GM21447 (cell line): ENCODE measurements at regions not wholly inside any gene's neighbourhood (a gene's known extent, or its start where the extent isn't known, plus 50 kb on each side); places are given as distances from the start of the nearest gene placed in this dataset.

Source experiments
- ATAC-seq: cut with Tn5 transposase; IDR thresholded peaks from one replicate; pipeline ENCODE4 v1.9.1; 2021; ENCODE audit not compliant: unreplicated experiment

- no peak for ATAC-seq
These were observed 556.5 kb downstream of the BMP2 start for GRCh38 chr20:7323957-7324356.

- no peak for ATAC-seq
These were observed 560.3 kb downstream of the BMP2 start for GRCh38 chr20:7327810-7328209.

GRCh38 chr20:7330850-7331249 is 563.4 kb downstream of the BMP2 start:
- ATAC-seq: no peak

- ATAC-seq: no peak
These were observed 564.7 kb downstream of the BMP2 start for GRCh38 chr20:7332169-7332568.

- no peak for ATAC-seq
These were observed 566.4 kb downstream of the BMP2 start for GRCh38 chr20:7333841-7334240.

GRCh38 chr20:7346026-7346425 is 578.5 kb downstream of the BMP2 start:
- no peak for ATAC-seq

GRCh38 chr20:7346562-7346961 is 579.1 kb downstream of the BMP2 start:
- ATAC-seq: no peak

- ATAC-seq: no peak
These were observed 579.9 kb downstream of the BMP2 start for GRCh38 chr20:7347409-7347808.

- no peak for ATAC-seq
These were observed 580.8 kb downstream of the BMP2 start for GRCh38 chr20:7348253-7348652.

GRCh38 chr20:7352165-7352564 is 584.7 kb downstream of the BMP2 start:
- ATAC-seq: no peak

GRCh38 chr20:7355051-7355450 is 585.2 kb downstream of the HAO1 start:
- ATAC-seq: no peak

- no peak for ATAC-seq
These were observed 581.6 kb downstream of the HAO1 start for GRCh38 chr20:7358670-7359069.

- no peak for ATAC-seq
These were observed 580.5 kb downstream of the HAO1 start for GRCh38 chr20:7359739-7360138.

- ATAC-seq: no peak
These were observed 578.9 kb downstream of the HAO1 start for GRCh38 chr20:7361321-7361720.

- no peak for ATAC-seq
These were observed 578.3 kb downstream of the HAO1 start for GRCh38 chr20:7361931-7362330.

GRCh38 chr20:7362601-7363000 is 577.7 kb downstream of the HAO1 start:
- no peak for ATAC-seq

- ATAC-seq: no peak
These were observed 574.1 kb downstream of the HAO1 start for GRCh38 chr20:7366189-7366588.

GRCh38 chr20:7371518-7372163 is 568.6 kb downstream of the HAO1 start:
- no peak for ATAC-seq

GRCh38 chr20:7375905-7376304 is 564.4 kb downstream of the HAO1 start:
- no peak for ATAC-seq

GRCh38 chr20:7378864-7379605 is 561.2 kb downstream of the HAO1 start:
- ATAC-seq: no peak

GRCh38 chr20:7379621-7380220 is 560.5 kb downstream of the HAO1 start:
- no peak for ATAC-seq

- no peak for ATAC-seq
These were observed 557.0 kb downstream of the HAO1 start for GRCh38 chr20:7383216-7383615.
